Tibial artery (tissue), 4 donors: ENCODE measurements at regions not wholly inside any gene's neighbourhood (a gene's known extent, or its start where the extent isn't known, plus 50 kb on each side); places are given as distances from the start of the nearest gene placed in this dataset.

ENCODE experiments used
- DNase-seq, 2 donors: peaks; one replicate each; pipeline ENCODE4 v3.0.0-alpha.2; 2019
- H3K27ac ChIP-seq, 2 donors: fragments of 200-600 bp; sonication (generic) in 1 of 2; 1 replicate in 1 of 2; 2 replicates in 1 of 2; pipeline ENCODE4 v1.5.1; 2018 to 2019; ENCODE audit warnings: mild to moderate bottlenecking in 1 of 2
- H3K27me3 ChIP-seq, 2 donors: fragments of 200-600 bp; sonication (generic) in 1 of 2; one replicate each; pipeline versions ENCODE4 v1.5.1 to v1.6.0; 2016 to 2019
- H3K36me3 ChIP-seq, 3 donors: fragments of 200-600 bp; sonication (generic) in 2 of 3; one replicate each; pipeline ENCODE4 v1.5.1; 2016 to 2019; ENCODE audit warnings: mild to moderate bottlenecking in 2 of 3
- H3K4me1 ChIP-seq, 4 donors: fragments of 200-600 bp; sonication (generic) in 2 of 4; 1 replicate in 3 of 4; 2 replicates in 1 of 4; pipeline ENCODE4 v1.5.1; 2016 to 2019
- H3K4me3 ChIP-seq, 2 donors: fragments of 200-600 bp; sonication (generic) in 1 of 2; 1 replicate in 1 of 2; 2 replicates in 1 of 2; pipeline ENCODE4 v1.5.1; 2018 to 2019; ENCODE audit warnings: mild to moderate bottlenecking in 2 of 2
- H3K9me3 ChIP-seq, 3 donors: fragments of 200-600 bp; sonication (generic) in 1 of 3; one replicate each; pipeline ENCODE4 v1.5.1; 2016 to 2019
- intact Hi-C: fragments of 100-400 bp; cut with DNase I; formaldehyde crosslinking; loops from one replicate; pipeline ENCODE4 v1.15.0; 2023; ENCODE audit warnings: low total_unique reads
- TF ChIP-seq, protein P1 (sequence below), 2 experiments: fragments of 200-600 bp in 1 of 2; fragments of 450-650 bp in 1 of 2; IDR thresholded peaks; one replicate each; pipeline ENCODE4 v1.5.1; 2017 to 2019; ENCODE audit warnings: antibody characterized with exemption in 2 of 2, mild to moderate bottlenecking in 1 of 2, moderate library complexity in 1 of 2

GRCh38 chr21:20603236-20603635 lies 395.0 kb upstream of the NCAM2 start:
- H3K9me3 ChIP-seq = no peaks in the 10 kb centered on the region
- intact Hi-C loops = no loop called here
- TF ChIP-seq, protein P1, sequence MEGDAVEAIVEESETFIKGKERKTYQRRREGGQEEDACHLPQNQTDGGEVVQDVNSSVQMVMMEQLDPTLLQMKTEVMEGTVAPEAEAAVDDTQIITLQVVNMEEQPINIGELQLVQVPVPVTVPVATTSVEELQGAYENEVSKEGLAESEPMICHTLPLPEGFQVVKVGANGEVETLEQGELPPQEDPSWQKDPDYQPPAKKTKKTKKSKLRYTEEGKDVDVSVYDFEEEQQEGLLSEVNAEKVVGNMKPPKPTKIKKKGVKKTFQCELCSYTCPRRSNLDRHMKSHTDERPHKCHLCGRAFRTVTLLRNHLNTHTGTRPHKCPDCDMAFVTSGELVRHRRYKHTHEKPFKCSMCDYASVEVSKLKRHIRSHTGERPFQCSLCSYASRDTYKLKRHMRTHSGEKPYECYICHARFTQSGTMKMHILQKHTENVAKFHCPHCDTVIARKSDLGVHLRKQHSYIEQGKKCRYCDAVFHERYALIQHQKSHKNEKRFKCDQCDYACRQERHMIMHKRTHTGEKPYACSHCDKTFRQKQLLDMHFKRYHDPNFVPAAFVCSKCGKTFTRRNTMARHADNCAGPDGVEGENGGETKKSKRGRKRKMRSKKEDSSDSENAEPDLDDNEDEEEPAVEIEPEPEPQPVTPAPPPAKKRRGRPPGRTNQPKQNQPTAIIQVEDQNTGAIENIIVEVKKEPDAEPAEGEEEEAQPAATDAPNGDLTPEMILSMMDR (IDR thresholded peaks at IDR 0.05) = no peak
- H3K27me3 ChIP-seq = no peaks in the 10 kb centered on the region
- DNase-seq = no peak
- no peaks in the 10 kb centered on the region for H3K36me3 ChIP-seq
- no peak overlapping the region for H3K4me3 ChIP-seq
- no peak overlapping the region for H3K27ac ChIP-seq
- no peaks in the 10 kb centered on the region for H3K4me1 ChIP-seq

GRCh38 chr21:20611008-20611407 lies 387.2 kb upstream of the NCAM2 start:
- Histone ChIP-seq H3K4me1 (no peaks in the 10 kb centered on the region), H3K4me3 (no peak overlapping the region), H3K27me3 (no peaks in the 10 kb centered on the region), H3K27ac (no peak overlapping the region), H3K36me3 (no peaks in the 10 kb centered on the region), H3K9me3 (no peaks in the 10 kb centered on the region)
- TF ChIP-seq, protein P1 (IDR thresholded peaks at IDR 0.05) = no peak
- DNase-seq = no peak
- intact Hi-C loops = no loop called here

DNA sequence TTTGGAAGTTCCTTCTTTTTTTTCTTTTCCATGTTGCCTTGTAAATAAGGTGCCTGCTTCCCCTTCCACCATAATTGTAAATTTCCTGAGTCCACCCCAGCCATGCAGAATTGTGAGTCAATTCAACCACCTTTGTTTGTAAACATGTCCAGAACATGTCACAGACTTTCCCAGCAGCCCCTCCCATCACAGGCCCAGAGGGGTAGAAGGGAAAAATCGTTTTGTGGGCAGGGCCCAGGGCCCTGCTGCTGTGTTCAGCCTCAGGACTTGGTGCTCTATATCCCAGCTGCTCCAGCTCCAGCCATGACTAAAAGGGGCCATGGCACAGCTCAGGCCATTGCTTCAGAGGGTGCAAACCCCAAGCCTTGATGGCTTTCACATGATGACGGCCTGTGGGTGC lies 384.6 kb upstream of the NCAM2 start:
- H3K27me3 ChIP-seq = no peaks in the 10 kb centered on the region
- no peak overlapping the region for H3K27ac ChIP-seq
- intact Hi-C loops = no loop called here
- TF ChIP-seq, protein P1 (IDR thresholded peaks at IDR 0.05) = no peak
- H3K9me3 ChIP-seq = no peaks in the 10 kb centered on the region
- H3K4me1 ChIP-seq = no peaks in the 10 kb centered on the region
- H3K36me3 ChIP-seq = no peaks in the 10 kb centered on the region
- no peak for DNase-seq
- H3K4me3 ChIP-seq = no peak overlapping the region

- TF ChIP-seq, protein P1 (IDR thresholded peaks at IDR 0.05) = no peak
- Histone ChIP-seq H3K27me3 (no peaks in the 10 kb centered on the region), H3K9me3 (no peaks in the 10 kb centered on the region), H3K36me3 (no peaks in the 10 kb centered on the region), H3K4me1 (no peaks in the 10 kb centered on the region), H3K4me3 (no peak overlapping the region), H3K27ac (no peak overlapping the region)
- DNase-seq = no peak
- intact Hi-C loops = no loop called here
Observed at GRCh38 chr21:20617130-20617529, 381.1 kb upstream of the NCAM2 start.

- H3K4me1 ChIP-seq = no peaks in the 10 kb centered on the region
- intact Hi-C loops = no loop called here
- H3K9me3 ChIP-seq = peaks cover 0 to 7% (median 0%) of the 10 kb centered on the region in 3 donors
- TF ChIP-seq, protein P1 (IDR thresholded peaks at IDR 0.05) = no peak
- no peak for DNase-seq
- H3K27ac ChIP-seq = no peak overlapping the region
- no peaks in the 10 kb centered on the region for H3K27me3 ChIP-seq
- no peak overlapping the region for H3K4me3 ChIP-seq
- no peaks in the 10 kb centered on the region for H3K36me3 ChIP-seq
Observed at GRCh38 chr21:20618878-20619277, 379.3 kb upstream of the NCAM2 start.

GRCh38 chr21:20627594-20627993 lies 370.6 kb upstream of the NCAM2 start:
- no peaks in the 10 kb centered on the region for H3K27me3 ChIP-seq
- TF ChIP-seq, protein P1 (IDR thresholded peaks at IDR 0.05) = no peak
- DNase-seq = no peak
- no peaks in the 10 kb centered on the region for H3K4me1 ChIP-seq
- no peak overlapping the region for H3K4me3 ChIP-seq
- intact Hi-C loops = no loop called here
- peaks cover 0 to 7% (median 0%) of the 10 kb centered on the region in 3 donors for H3K9me3 ChIP-seq
- no peaks in the 10 kb centered on the region for H3K36me3 ChIP-seq
- H3K27ac ChIP-seq = no peak overlapping the region
